OCI-LY7 (cell line): ENCODE measurements at regions not wholly inside any gene's neighbourhood (a gene's known extent, or its start where the extent isn't known, plus 50 kb on each side); places are given as distances from the start of the nearest gene placed in this dataset.

Source experiments
- CTCF ChIP-seq: fragments of 200-600 bp; sonication (generic); conservative IDR thresholded peaks from 2 replicates; pipeline ENCODE4 v1.5.1; 2014; ENCODE audit warnings: mild to moderate bottlenecking, antibody characterized with exemption, low read length, moderate library complexity, mixed read lengths
- EZH2phosphoT487 ChIP-seq: fragments of 200-600 bp; sonication (generic); IDR thresholded peaks from 2 replicates; pipeline ENCODE4 v1.6.1; 2018; ENCODE audit warnings: low read depth, borderline replicate concordance, mild to moderate bottlenecking, mixed run types, antibody characterized with exemption, low read length, moderate library complexity, mixed read lengths

- no peak for TF ChIP-seq CTCF
- no peak for TF ChIP-seq EZH2phosphoT487
Observed at GRCh38 chr17:74002241-74002640, 201.2 kb upstream of the RPL38 start.
